ENCODE measurements at regions not wholly inside any gene's neighbourhood (a gene's known extent, or its start where the extent isn't known, plus 50 kb on each side); places are given as distances from the start of the nearest gene placed in this dataset.

GRCh38 chr2:156779416-156780120 lies 343.4 kb downstream of the GPD2 start:
- TF ChIP-seq, protein P1, sequence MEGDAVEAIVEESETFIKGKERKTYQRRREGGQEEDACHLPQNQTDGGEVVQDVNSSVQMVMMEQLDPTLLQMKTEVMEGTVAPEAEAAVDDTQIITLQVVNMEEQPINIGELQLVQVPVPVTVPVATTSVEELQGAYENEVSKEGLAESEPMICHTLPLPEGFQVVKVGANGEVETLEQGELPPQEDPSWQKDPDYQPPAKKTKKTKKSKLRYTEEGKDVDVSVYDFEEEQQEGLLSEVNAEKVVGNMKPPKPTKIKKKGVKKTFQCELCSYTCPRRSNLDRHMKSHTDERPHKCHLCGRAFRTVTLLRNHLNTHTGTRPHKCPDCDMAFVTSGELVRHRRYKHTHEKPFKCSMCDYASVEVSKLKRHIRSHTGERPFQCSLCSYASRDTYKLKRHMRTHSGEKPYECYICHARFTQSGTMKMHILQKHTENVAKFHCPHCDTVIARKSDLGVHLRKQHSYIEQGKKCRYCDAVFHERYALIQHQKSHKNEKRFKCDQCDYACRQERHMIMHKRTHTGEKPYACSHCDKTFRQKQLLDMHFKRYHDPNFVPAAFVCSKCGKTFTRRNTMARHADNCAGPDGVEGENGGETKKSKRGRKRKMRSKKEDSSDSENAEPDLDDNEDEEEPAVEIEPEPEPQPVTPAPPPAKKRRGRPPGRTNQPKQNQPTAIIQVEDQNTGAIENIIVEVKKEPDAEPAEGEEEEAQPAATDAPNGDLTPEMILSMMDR (IDR thresholded peaks at IDR 0.05; ENCODE audit: low read depth, low read length, poor library complexity, severe bottlenecking): no peak
- TF ChIP-seq EZH2phosphoT487 (IDR thresholded peaks at IDR 0.05; ENCODE audit: borderline replicate concordance, low read length): no peak

Measured in DOHH2 (cell line).